CD4-positive, CD25-positive, alpha-beta regulatory T cell (primary cell): ENCODE measurements at regions not wholly inside any gene's neighbourhood (a gene's known extent, or its start where the extent isn't known, plus 50 kb on each side); places are given as distances from the start of the nearest gene placed in this dataset.

Source experiments
- ATAC-seq, 2 donors: fragments of 150-1000 bp; cut with Tn5 transposase; one replicate each; pipeline ENCODE4 v1.10.0; 2021; ENCODE audit warnings: low read depth in 2 of 2, moderate number of reproducible peaks in 2 of 2, moderate library complexity in 1 of 2
- DNase-seq, 3 donors: peaks; one replicate each; pipeline versions ENCODE4 v3.0.0 to v3.0.0-alpha.2; 2012 to 2022; ENCODE audit warnings: mixed read lengths in 1 of 3
- H3K27ac ChIP-seq: one replicate; pipeline ENCODE4 v1.7.0; 2013; ENCODE audit warnings: mild to moderate bottlenecking, low read length; ENCODE audit not compliant: insufficient read depth, poor library complexity, severe bottlenecking
- H3K27me3 ChIP-seq: one replicate; pipeline ENCODE4 v1.7.0; 2013; ENCODE audit warnings: low read length; ENCODE audit not compliant: control insufficient read depth, insufficient read depth
- H3K36me3 ChIP-seq: one replicate; pipeline ENCODE4 v1.7.0; 2013; ENCODE audit warnings: mild to moderate bottlenecking, low read length, moderate library complexity; ENCODE audit not compliant: control insufficient read depth, insufficient read depth
- H3K4me1 ChIP-seq: 2 replicates; pipeline ENCODE4 v1.7.0; 2013; ENCODE audit warnings: mild to moderate bottlenecking, low read length; ENCODE audit not compliant: insufficient read depth, control insufficient read depth, poor library complexity, severe bottlenecking
- H3K4me3 ChIP-seq: one replicate; pipeline ENCODE4 v1.7.0; 2013; ENCODE audit warnings: low read depth, mild to moderate bottlenecking, low read length, moderate library complexity
- H3K9me3 ChIP-seq, 2 experiments: 1 replicate in 1 of 2; 2 replicates in 1 of 2; pipeline ENCODE4 v1.7.0; 2013; ENCODE audit warnings: low read length in 2 of 2, mild to moderate bottlenecking in 1 of 2, moderate library complexity in 1 of 2; ENCODE audit not compliant: control insufficient read depth in 2 of 2
- H3K27ac Mint-ChIP-seq, 3 donors: one replicate each; pipeline ENCODE4 v1.8.0; 2020 to 2022; ENCODE audit warnings: mild to moderate bottlenecking in 3 of 3, mixed read lengths in 3 of 3, moderate library complexity in 2 of 3
- H3K27me3 Mint-ChIP-seq: one replicate; pipeline ENCODE4 v1.8.0; 2022; ENCODE audit warnings: mild to moderate bottlenecking, mixed read lengths
- H3K36me3 Mint-ChIP-seq: one replicate; pipeline ENCODE4 v1.8.0; 2020; ENCODE audit warnings: mixed read lengths
- H3K4me1 Mint-ChIP-seq, 4 donors: one replicate each; pipeline ENCODE4 v1.8.0; 2020 to 2022; ENCODE audit warnings: mixed read lengths in 4 of 4, mild to moderate bottlenecking in 1 of 4
- H3K4me3 Mint-ChIP-seq, 4 donors: one replicate each; pipeline ENCODE4 v1.8.0; 2020 to 2022; ENCODE audit warnings: mild to moderate bottlenecking in 4 of 4, mixed read lengths in 4 of 4, moderate library complexity in 3 of 4
- H3K9me3 Mint-ChIP-seq, 7 donors: one replicate each; pipeline ENCODE4 v1.8.0; 2020 to 2022; ENCODE audit warnings: mixed read lengths in 7 of 7, mild to moderate bottlenecking in 3 of 7, moderate library complexity in 2 of 7

- Mint-ChIP-seq H3K4me3 (no peak overlapping the region), H3K27ac (no peak overlapping the region)
- no peaks in the 10 kb centered on the region for H3K36me3 ChIP-seq
Measured at GRCh38 chr9:11347437-11347836, 734.6 kb upstream of the PTPRD start.

GRCh38 chr9:11348366-11348765 lies 735.6 kb upstream of the PTPRD start:
- no peak for ATAC-seq
- Mint-ChIP-seq H3K36me3 (no peaks in the 10 kb centered on the region), H3K4me1 (no peaks in the 10 kb centered on the region), H3K27ac (no peak overlapping the region), H3K27me3 (no peaks in the 10 kb centered on the region), H3K9me3 (peaks cover 4 to 26% (median 10%) of the 10 kb centered on the region in 7 donors), H3K4me3 (no peak overlapping the region)
- no peaks in the 10 kb centered on the region for H3K36me3 ChIP-seq
- H3K4me3 ChIP-seq = no peak overlapping the region
- DNase-seq = no peak
- H3K9me3 ChIP-seq = no peaks in the 10 kb centered on the region
- H3K4me1 ChIP-seq = no peaks in the 10 kb centered on the region
- H3K27ac ChIP-seq = no peak overlapping the region
- no peaks in the 10 kb centered on the region for H3K27me3 ChIP-seq

More at GRCh38 chr9:11347437-11347836, 734.6 kb upstream of the PTPRD start:
- Mint-ChIP-seq H3K27me3 (no peaks in the 10 kb centered on the region), H3K4me1 (no peaks in the 10 kb centered on the region), H3K36me3 (no peaks in the 10 kb centered on the region), H3K9me3 (peaks cover 4 to 23% (median 10%) of the 10 kb centered on the region in 7 donors)
- Histone ChIP-seq H3K4me3 (no peak overlapping the region), H3K27me3 (no peaks in the 10 kb centered on the region), H3K27ac (no peak overlapping the region), H3K4me1 (no peaks in the 10 kb centered on the region), H3K9me3 (peaks cover 0 to under 1% of the 10 kb centered on the region in 2 experiments)
- no peak for DNase-seq
- ATAC-seq = no peak

- Histone ChIP-seq H3K36me3 (no peaks in the 10 kb centered on the region), H3K27me3 (no peaks in the 10 kb centered on the region), H3K4me1 (no peaks in the 10 kb centered on the region), H3K9me3 (no peaks in the 10 kb centered on the region), H3K4me3 (no peak overlapping the region), H3K27ac (no peak overlapping the region)
- H3K27ac Mint-ChIP-seq = no peak overlapping the region
- H3K4me1 Mint-ChIP-seq = no peaks in the 10 kb centered on the region
- no peaks in the 10 kb centered on the region for H3K27me3 Mint-ChIP-seq
- H3K36me3 Mint-ChIP-seq = no peaks in the 10 kb centered on the region
- DNase-seq (no peak), ATAC-seq (no peak)
- peaks cover 6 to 31% (median 10%) of the 10 kb centered on the region in 7 donors for H3K9me3 Mint-ChIP-seq
- H3K4me3 Mint-ChIP-seq = no peak overlapping the region
Measured at GRCh38 chr9:11349187-11349586, 736.4 kb upstream of the PTPRD start.

GRCh38 chr9:11352612-11353011 lies 739.8 kb upstream of the PTPRD start:
- no peak for ATAC-seq
- Histone ChIP-seq H3K9me3 (no peaks in the 10 kb centered on the region), H3K4me1 (no peaks in the 10 kb centered on the region), H3K27me3 (no peaks in the 10 kb centered on the region), H3K27ac (no peak overlapping the region), H3K4me3 (no peak overlapping the region), H3K36me3 (no peaks in the 10 kb centered on the region)
- Mint-ChIP-seq H3K36me3 (no peaks in the 10 kb centered on the region), H3K4me3 (no peak overlapping the region), H3K27me3 (no peaks in the 10 kb centered on the region), H3K27ac (no peak overlapping the region), H3K4me1 (no peaks in the 10 kb centered on the region), H3K9me3 (peaks cover 9 to 25% (median 10%) of the 10 kb centered on the region in 7 donors)
- no peak for DNase-seq

- H3K9me3 Mint-ChIP-seq = peaks cover 0 to 23% (median 10%) of the 10 kb centered on the region in 7 donors
- no peak overlapping the region for H3K27ac Mint-ChIP-seq
- no peak overlapping the region for H3K4me3 Mint-ChIP-seq
- H3K36me3 Mint-ChIP-seq = no peaks in the 10 kb centered on the region
- ATAC-seq (no peak), DNase-seq (no peak)
- Histone ChIP-seq H3K27ac (no peak overlapping the region), H3K27me3 (no peaks in the 10 kb centered on the region), H3K36me3 (no peaks in the 10 kb centered on the region), H3K9me3 (peaks cover 0 to 4% of the 10 kb centered on the region in 2 experiments), H3K4me1 (no peaks in the 10 kb centered on the region), H3K4me3 (no peak overlapping the region)
- no peaks in the 10 kb centered on the region for H3K4me1 Mint-ChIP-seq
- no peaks in the 10 kb centered on the region for H3K27me3 Mint-ChIP-seq
Measured at GRCh38 chr9:11356067-11356466, 743.3 kb upstream of the PTPRD start.

GRCh38 chr9:11366585-11367129 lies 753.9 kb upstream of the PTPRD start:
- no peaks in the 10 kb centered on the region for H3K27me3 ChIP-seq
- no peaks in the 10 kb centered on the region for H3K4me1 ChIP-seq
- H3K27ac Mint-ChIP-seq = no peak overlapping the region
- peaks cover 0 to 13% (median 4%) of the 10 kb centered on the region in 7 donors for H3K9me3 Mint-ChIP-seq
- no peak overlapping the region for H3K4me3 ChIP-seq
- no peaks in the 10 kb centered on the region for H3K27me3 Mint-ChIP-seq
- no peak overlapping the region for H3K4me3 Mint-ChIP-seq
- DNase-seq (no peak), ATAC-seq (no peak)
- H3K36me3 ChIP-seq = no peaks in the 10 kb centered on the region
- no peaks in the 10 kb centered on the region for H3K4me1 Mint-ChIP-seq
- peaks cover 0 to 4% of the 10 kb centered on the region in 2 experiments for H3K9me3 ChIP-seq
- H3K27ac ChIP-seq = no peak overlapping the region
- no peaks in the 10 kb centered on the region for H3K36me3 Mint-ChIP-seq

- H3K27me3 Mint-ChIP-seq = no peaks in the 10 kb centered on the region
- DNase-seq (no peak), ATAC-seq (no peak)
- Histone ChIP-seq H3K4me3 (no peak overlapping the region), H3K4me1 (no peaks in the 10 kb centered on the region), H3K27ac (no peak overlapping the region), H3K9me3 (no peaks in the 10 kb centered on the region), H3K36me3 (no peaks in the 10 kb centered on the region), H3K27me3 (no peaks in the 10 kb centered on the region)
- no peaks in the 10 kb centered on the region for H3K36me3 Mint-ChIP-seq
- H3K9me3 Mint-ChIP-seq = peaks cover 0 to 16% (median 4%) of the 10 kb centered on the region in 7 donors
- H3K27ac Mint-ChIP-seq = no peak overlapping the region
- H3K4me3 Mint-ChIP-seq = no peak overlapping the region
- no peaks in the 10 kb centered on the region for H3K4me1 Mint-ChIP-seq
Measured at GRCh38 chr9:11374926-11375325, 762.1 kb upstream of the PTPRD start.

- peaks cover 22 to 23% of the 10 kb centered on the region in 2 experiments for H3K9me3 ChIP-seq
- H3K4me1 ChIP-seq = no peaks in the 10 kb centered on the region
- H3K36me3 Mint-ChIP-seq = peaks cover 3% of the 10 kb centered on the region
- no peaks in the 10 kb centered on the region for H3K4me1 Mint-ChIP-seq
- DNase-seq = no peak
- H3K27ac Mint-ChIP-seq = no peak overlapping the region
- H3K4me3 Mint-ChIP-seq = no peak overlapping the region
- no peak overlapping the region for H3K27ac ChIP-seq
- no peak overlapping the region for H3K4me3 ChIP-seq
- peaks cover 0 to 49% (median 13%) of the 10 kb centered on the region in 7 donors for H3K9me3 Mint-ChIP-seq
- H3K27me3 Mint-ChIP-seq = no peaks in the 10 kb centered on the region
- no peak for ATAC-seq
- H3K27me3 ChIP-seq = no peaks in the 10 kb centered on the region
- no peaks in the 10 kb centered on the region for H3K36me3 ChIP-seq
Measured at GRCh38 chr9:11402621-11403020, 789.8 kb upstream of the PTPRD start.
